ENCODE measurements at regions not wholly inside any gene's neighbourhood (a gene's known extent, or its start where the extent isn't known, plus 50 kb on each side); places are given as distances from the start of the nearest gene placed in this dataset.

DNA sequence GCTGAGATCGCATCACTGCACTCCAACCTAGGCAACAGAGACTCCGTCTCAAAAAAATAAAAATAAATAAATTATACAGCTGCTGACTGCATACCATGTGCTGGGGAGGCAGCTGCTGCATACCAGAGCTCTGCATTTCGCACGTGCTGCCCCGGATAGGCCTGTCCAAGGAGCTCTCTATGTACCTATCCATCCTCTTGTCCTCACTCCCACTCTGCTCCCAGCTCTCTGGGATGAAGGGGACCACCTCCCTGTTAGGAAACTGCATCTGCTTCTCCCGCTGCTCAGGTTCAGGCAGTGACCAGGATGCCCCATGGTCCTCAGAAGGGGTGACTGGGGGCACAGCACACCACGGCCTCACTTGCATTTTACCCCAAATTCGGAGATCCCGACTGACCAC, 302.3 kb downstream of the BRD1 start:
- TF ChIP-seq, protein P1, sequence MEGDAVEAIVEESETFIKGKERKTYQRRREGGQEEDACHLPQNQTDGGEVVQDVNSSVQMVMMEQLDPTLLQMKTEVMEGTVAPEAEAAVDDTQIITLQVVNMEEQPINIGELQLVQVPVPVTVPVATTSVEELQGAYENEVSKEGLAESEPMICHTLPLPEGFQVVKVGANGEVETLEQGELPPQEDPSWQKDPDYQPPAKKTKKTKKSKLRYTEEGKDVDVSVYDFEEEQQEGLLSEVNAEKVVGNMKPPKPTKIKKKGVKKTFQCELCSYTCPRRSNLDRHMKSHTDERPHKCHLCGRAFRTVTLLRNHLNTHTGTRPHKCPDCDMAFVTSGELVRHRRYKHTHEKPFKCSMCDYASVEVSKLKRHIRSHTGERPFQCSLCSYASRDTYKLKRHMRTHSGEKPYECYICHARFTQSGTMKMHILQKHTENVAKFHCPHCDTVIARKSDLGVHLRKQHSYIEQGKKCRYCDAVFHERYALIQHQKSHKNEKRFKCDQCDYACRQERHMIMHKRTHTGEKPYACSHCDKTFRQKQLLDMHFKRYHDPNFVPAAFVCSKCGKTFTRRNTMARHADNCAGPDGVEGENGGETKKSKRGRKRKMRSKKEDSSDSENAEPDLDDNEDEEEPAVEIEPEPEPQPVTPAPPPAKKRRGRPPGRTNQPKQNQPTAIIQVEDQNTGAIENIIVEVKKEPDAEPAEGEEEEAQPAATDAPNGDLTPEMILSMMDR (IDR thresholded peaks at IDR 0.05): no peak
- no peak for TF ChIP-seq POLR2A (IDR thresholded peaks at IDR 0.05)

All from heart left ventricle (tissue), 13 donors.